ENCODE measurements at regions not wholly inside any gene's neighbourhood (a gene's known extent, or its start where the extent isn't known, plus 50 kb on each side); places are given as distances from the start of the nearest gene placed in this dataset.

- Histone ChIP-seq H2AK5ac (ENCODE audit: low read depth, low read length) (no peak overlapping the region), H3K18ac (ENCODE audit: extremely low read depth, low read length) (no peak overlapping the region), H3K79me1 (ENCODE audit: low read depth, low read length) (no peaks in the 10 kb centered on the region), H3K9ac (replicated peaks in 1 of 4; ENCODE audit: extremely low read depth in 1 of 4, low read depth in 3 of 4, low read length in 3 of 4) (no peak overlapping the region), H4K91ac (replicated peaks; ENCODE audit: insufficient read length, low read length) (no peak overlapping the region), H3K14ac (ENCODE audit: insufficient read length) (no peak overlapping the region), H3K4me1 (replicated peaks in 1 of 4; ENCODE audit: control insufficient read depth in 3 of 4, insufficient read depth in 4 of 4, low read length in 3 of 4) (peaks cover 0 to 6% (median 1%) of the 10 kb centered on the region in 4 experiments; a peak in 1 of 7 replicates), H3K9me3 (ENCODE audit: insufficient read depth in 2 of 2, low read depth in 1 of 2, low read length in 1 of 2) (no peaks in the 10 kb centered on the region), H3K56ac (replicated peaks; ENCODE audit: insufficient read length, low read depth, low read length) (no peak overlapping the region), H3K23ac (ENCODE audit: insufficient read length) (no peak overlapping the region), H3K79me2 (ENCODE audit: control insufficient read depth in 1 of 2, insufficient read depth in 2 of 2, low read length in 2 of 2) (no peaks in the 10 kb centered on the region), H3K27me3 (replicated peaks in 1 of 4; ENCODE audit: control insufficient read depth in 3 of 4, extremely low read depth in 1 of 4, insufficient read depth in 3 of 4, low read length in 3 of 4) (no peaks in the 10 kb centered on the region; a peak in 1 of 7 replicates), H3K23me2 (ENCODE audit: low read depth, low read length) (no peaks in the 10 kb centered on the region), H2BK5ac (ENCODE audit: low read depth, low read length) (no peak overlapping the region), H2AFZ (ENCODE audit: low read length) (no peak overlapping the region), H4K20me1 (replicated peaks in 1 of 2; ENCODE audit: control insufficient read depth in 1 of 2, insufficient read depth in 2 of 2, low read length in 2 of 2) (no peaks in the 10 kb centered on the region), H3K4me2 (ENCODE audit: insufficient read depth in 1 of 2, low read depth in 2 of 2, low read length in 2 of 2) (no peak overlapping the region), H3K27ac (ENCODE audit: low read depth, low read length) (no peak overlapping the region), H2BK12ac (ENCODE audit: low read depth, low read length) (no peak overlapping the region), H4K8ac (ENCODE audit: extremely low read depth, insufficient read depth, low read length) (no peak overlapping the region), H2BK15ac (ENCODE audit: low read length) (no peak overlapping the region), H3K4me3 (ENCODE audit: extremely low read depth in 1 of 4, insufficient read depth in 2 of 4, low read depth in 3 of 4, low read length in 4 of 4) (no peak overlapping the region), H4K5ac (ENCODE audit: insufficient read length, low read depth, low read length) (no peak overlapping the region), H3K4ac (replicated peaks; ENCODE audit: insufficient read length, low read depth, low read length) (no peak overlapping the region), H3K36me3 (ENCODE audit: control insufficient read depth in 2 of 4, insufficient read depth in 4 of 4, low read length in 3 of 4) (no peaks in the 10 kb centered on the region), H2BK120ac (replicated peaks; ENCODE audit: low read depth, low read length) (no peak overlapping the region), H2BK20ac (ENCODE audit: low read length) (no peak overlapping the region)
- DNase-seq (ENCODE audit: low read depth in 1 of 2, low spot score in 2 of 2), result no peak
- no peak for FAIRE-seq
- POLR2A ChIA-PET (ENCODE audit: partially characterized antibody), result no interaction called here
- CTCF ChIA-PET (ENCODE audit: partially characterized antibody), result interaction anchor here (1.1 to 1.2 kb wide), 2 partner anchors 78 to 246 kb away, joined by 3 read pairs; no protein-coding TSS in a partner anchor
- 85% methylated on average over 5 of the region's 5 CpGs; no CpG with 5 or more reads in 1 of the 2 experiments for WGBS, 2 experiments (ENCODE audit: extremely low coverage in 1 of 2, insufficient coverage in 1 of 2, insufficient read length in 1 of 2, insufficient replicate concordance in 2 of 2, low coverage in 1 of 2, low lambda C conversion rate in 2 of 2, missing lambda C conversion rate in 1 of 2)
- TF ChIP-seq RXRA (IDR thresholded peaks at IDR 0.05; ENCODE audit: insufficient read depth, low read depth, low read length) (no peak), KDM5A (IDR thresholded peaks at IDR 0.05; ENCODE audit: low read length) (no peak), TAF1 (IDR thresholded peaks at IDR 0.05; ENCODE audit: low read depth, low read length) (no peak), EZH2 (IDR thresholded peaks at IDR 0.05; ENCODE audit: low read depth, low read length, severe bottlenecking) (no peak), SIX5 (IDR thresholded peaks at IDR 0.05; ENCODE audit: low read depth, low read length) (no peak), JUN (IDR thresholded peaks at IDR 0.05; ENCODE audit: low read depth, low read length) (no peak), JUND (IDR thresholded peaks at IDR 0.05; ENCODE audit: low read length) (no peak), POU5F1 (IDR thresholded peaks at IDR 0.05; ENCODE audit: low read depth, low read length) (no peak), USF2 (IDR thresholded peaks at IDR 0.05; ENCODE audit: low read length) (no peak), HDAC6 (IDR thresholded peaks at IDR 0.05; ENCODE audit: low read depth, low read length) (no peak), SP4 (IDR thresholded peaks at IDR 0.05; ENCODE audit: low read length) (no peak), E2F6 (IDR thresholded peaks at IDR 0.05) (no peak)
Observed at GRCh38 chr1:166391279-166392066, 224.7 kb upstream of the FAM78B start.

All from H1 (cell line).